Sigmoid colon (tissue), 6 donors: ENCODE measurements at regions not wholly inside any gene's neighbourhood (a gene's known extent, or its start where the extent isn't known, plus 50 kb on each side); places are given as distances from the start of the nearest gene placed in this dataset.

Source experiments
- DNase-seq: peaks from one replicate; pipeline ENCODE4 v3.0.0-alpha.2; 2019
- H3K27ac ChIP-seq, 4 donors: fragments of 200-600 bp; sonication (generic); one replicate each; pipeline ENCODE4 v1.5.1; 2016 to 2019; ENCODE audit warnings: mild to moderate bottlenecking in 1 of 4
- H3K27me3 ChIP-seq, 3 donors: fragments of 200-600 bp; sonication (generic); one replicate each; pipeline ENCODE4 v1.5.1; 2019; ENCODE audit warnings: mild to moderate bottlenecking in 1 of 3
- H3K36me3 ChIP-seq, 4 donors: fragments of 200-600 bp; sonication (generic); one replicate each; pipeline ENCODE4 v1.5.1; 2016 to 2019
- H3K4me1 ChIP-seq, 4 donors: fragments of 200-600 bp; sonication (generic); one replicate each; pipeline ENCODE4 v1.5.1; 2017 to 2019
- H3K4me3 ChIP-seq, 4 donors: fragments of 200-600 bp; sonication (generic); one replicate each; pipeline ENCODE4 v1.5.1; 2017 to 2019; ENCODE audit warnings: mild to moderate bottlenecking in 2 of 4, moderate library complexity in 1 of 4
- H3K9me3 ChIP-seq, 4 donors: fragments of 200-600 bp in 3 of 4; sonication (generic) in 3 of 4; one replicate each; pipeline versions ENCODE4 v1.5.1 to v1.6.1; 2013 to 2019
- CTCF ChIP-seq, 4 experiments: fragments of 450-650 bp in 3 of 4; fragments of 200-600 bp in 1 of 4; IDR thresholded peaks; one replicate each; pipeline ENCODE4 v1.5.1; 2016 to 2019; ENCODE audit warnings: antibody characterized with exemption in 4 of 4, mild to moderate bottlenecking in 3 of 4, moderate library complexity in 2 of 4
- EP300 ChIP-seq, 4 donors: sonication (generic); formaldehyde crosslinking; IDR thresholded peaks; one replicate each; pipeline ENCODE4 v1.6.1; 2017; ENCODE audit warnings: antibody characterized with exemption in 4 of 4
- POLR2A ChIP-seq, 2 donors: fragments of 450-650 bp; IDR thresholded peaks; one replicate each; pipeline ENCODE4 v1.6.1; 2016; ENCODE audit warnings: antibody characterized with exemption in 2 of 2, mild to moderate bottlenecking in 2 of 2, moderate library complexity in 2 of 2
- POLR2AphosphoS5 ChIP-seq, 4 donors: sonication (generic); formaldehyde crosslinking; IDR thresholded peaks; one replicate each; pipeline ENCODE4 v1.6.1; 2017; ENCODE audit warnings: antibody characterized with exemption in 4 of 4
- WGBS, 2 donors: extraction: QIAGEN DNeasy Blood & Tissue Kit; methylation state at CpG; one replicate each; pipeline ENCODE4 v1.1.7; 2013; 5-methylcytosine and 5-hydroxymethylcytosine counted together
- intact Hi-C: fragments of 100-400 bp; cut with DNase I; formaldehyde crosslinking; loops from one replicate; pipeline ENCODE4 v1.15.1; 2023
- donor health status: healthy with polysubstance abuse.
- donor health status: healthy.

GRCh38 chr22:27198518-27199035, 541.2 kb downstream of the MIAT start:
- no peaks in the 10 kb centered on the region for H3K27me3 ChIP-seq
- H3K27ac ChIP-seq = no peak overlapping the region
- no peak overlapping the region for H3K4me3 ChIP-seq
- H3K36me3 ChIP-seq = no peaks in the 10 kb centered on the region
- no peak for TF ChIP-seq POLR2AphosphoS5 (IDR thresholded peaks at IDR 0.05)
- no peak for TF ChIP-seq EP300 (IDR thresholded peaks at IDR 0.05)
- no peak for TF ChIP-seq POLR2A (IDR thresholded peaks at IDR 0.05)
- no peak for TF ChIP-seq CTCF (IDR thresholded peaks at IDR 0.05)
- no peaks in the 10 kb centered on the region for H3K9me3 ChIP-seq
- DNase-seq = no peak
- intact Hi-C loops = loop anchor here (10.0 kb wide), 1 partner anchor 606 kb away; the partner anchor contains the start of gene MN1
- peaks cover 0 to 28% (median 21%) of the 10 kb centered on the region in 4 donors for H3K4me1 ChIP-seq

GRCh38 chr22:27199354-27199753, 542.0 kb downstream of the MIAT start:
- TF ChIP-seq CTCF (IDR thresholded peaks at IDR 0.05) (no peak), EP300 (IDR thresholded peaks at IDR 0.05) (no peak), POLR2A (IDR thresholded peaks at IDR 0.05) (no peak), POLR2AphosphoS5 (IDR thresholded peaks at IDR 0.05) (no peak)

GRCh38 chr22:27201276-27201675, 543.9 kb downstream of the MIAT start:
- 82 to 88% methylated on average over 10 of the region's 10 CpGs for WGBS, 2 donors
- Histone ChIP-seq H3K4me1 (peaks cover 0 to 22% (median 16%) of the 10 kb centered on the region in 4 donors), H3K27me3 (no peaks in the 10 kb centered on the region), H3K4me3 (no peak overlapping the region), H3K9me3 (no peaks in the 10 kb centered on the region), H3K36me3 (no peaks in the 10 kb centered on the region), H3K27ac (no peak overlapping the region)
- intact Hi-C loops = no loop called here
- TF ChIP-seq POLR2AphosphoS5 (IDR thresholded peaks at IDR 0.05) (no peak), POLR2A (IDR thresholded peaks at IDR 0.05) (no peak), EP300 (IDR thresholded peaks at IDR 0.05) (no peak), CTCF (IDR thresholded peaks at IDR 0.05) (no peak)
- DNase-seq = no peak

More at GRCh38 chr22:27199354-27199753, 542.0 kb downstream of the MIAT start:
- WGBS, 2 donors = 23 to 48% methylated on average over 2 of the region's 2 CpGs
- Histone ChIP-seq H3K9me3 (no peaks in the 10 kb centered on the region), H3K27me3 (no peaks in the 10 kb centered on the region), H3K27ac (no peak overlapping the region), H3K4me3 (no peak overlapping the region), H3K36me3 (no peaks in the 10 kb centered on the region), H3K4me1 (peaks cover 0 to 28% (median 21%) of the 10 kb centered on the region in 4 donors)
- intact Hi-C loops = loop anchor here (10.0 kb wide), 1 partner anchor 605 kb away; the partner anchor contains the start of gene MN1
- DNase-seq = no peak

GRCh38 chr22:27201741-27202140, 544.4 kb downstream of the MIAT start:
- Histone ChIP-seq H3K27me3 (no peaks in the 10 kb centered on the region), H3K36me3 (no peaks in the 10 kb centered on the region), H3K27ac (peak overlapping the region in 2 of 4 donors; percentile 74 to 76), H3K4me1 (peaks cover 0 to 26% (median 17%) of the 10 kb centered on the region in 4 donors), H3K9me3 (no peaks in the 10 kb centered on the region), H3K4me3 (no peak overlapping the region)
- 90 to 92% methylated on average over 3 of the region's 3 CpGs for WGBS, 2 donors
- intact Hi-C loops = no loop called here
- TF ChIP-seq POLR2A (IDR thresholded peaks at IDR 0.05) = no peak
- no peak for TF ChIP-seq EP300 (IDR thresholded peaks at IDR 0.05)
- no peak for TF ChIP-seq CTCF (IDR thresholded peaks at IDR 0.05)
- no peak for TF ChIP-seq POLR2AphosphoS5 (IDR thresholded peaks at IDR 0.05)
- DNase-seq = no peak

GRCh38 chr22:27203276-27203660, 545.9 kb downstream of the MIAT start:
- TF ChIP-seq EP300 (IDR thresholded peaks at IDR 0.05) = no peak
- TF ChIP-seq POLR2AphosphoS5 (IDR thresholded peaks at IDR 0.05) = no peak
- TF ChIP-seq CTCF (IDR thresholded peaks at IDR 0.05) = no peak
- TF ChIP-seq POLR2A (IDR thresholded peaks at IDR 0.05) = no peak
- peaks cover 0 to 26% (median 17%) of the 10 kb centered on the region in 4 donors for H3K4me1 ChIP-seq
- 77 to 85% methylated on average over 2 of the region's 2 CpGs for WGBS, 2 donors
- no peak overlapping the region for H3K4me3 ChIP-seq
- no peak for DNase-seq
- no peaks in the 10 kb centered on the region for H3K9me3 ChIP-seq
- H3K27me3 ChIP-seq = no peaks in the 10 kb centered on the region
- intact Hi-C loops = no loop called here
- H3K27ac ChIP-seq = peak overlapping the region; percentile 30 to 76 (median 64)
- H3K36me3 ChIP-seq = no peaks in the 10 kb centered on the region
